Ishikawa (cell line): ENCODE measurements at regions not wholly inside any gene's neighbourhood (a gene's known extent, or its start where the extent isn't known, plus 50 kb on each side); places are given as distances from the start of the nearest gene placed in this dataset.

Source experiments
- EGR1 ChIP-seq: IDR thresholded peaks from 2 replicates; pipeline ENCODE4 v1.6.1; 2012
- NFIC ChIP-seq: IDR thresholded peaks from 2 replicates; pipeline ENCODE4 v1.6.1; 2012
- RAD21 ChIP-seq: IDR thresholded peaks from 2 replicates; pipeline ENCODE4 v1.6.1; 2012; ENCODE audit warnings: low read depth
- TAF1 ChIP-seq: IDR thresholded peaks from 2 replicates; pipeline ENCODE4 v1.6.1; 2012; ENCODE audit warnings: low read depth, mild to moderate bottlenecking
- TCF12 ChIP-seq: IDR thresholded peaks from 2 replicates; pipeline ENCODE4 v1.6.1; 2012; ENCODE audit warnings: low read depth
- YY1 ChIP-seq: IDR thresholded peaks from 2 replicates; pipeline ENCODE4 v1.6.1; 2012; ENCODE audit warnings: low read depth
- ZBTB7A ChIP-seq: IDR thresholded peaks from 2 replicates; pipeline ENCODE4 v1.6.1; 2012; ENCODE audit warnings: low read depth

GRCh38 chr5:128673970-128674369 lies 135.9 kb upstream of the FBN2 start:
- TF ChIP-seq RAD21: no peak
- no peak for TF ChIP-seq EGR1
- TF ChIP-seq NFIC: peak; percentile 78
- no peak for TF ChIP-seq ZBTB7A
- no peak for TF ChIP-seq TAF1
- peak; percentile 63; the same call in 1 of the 2 replicates for TF ChIP-seq YY1
- TF ChIP-seq TCF12: peak; percentile 88
